HEK293 (cell line): ENCODE measurements at regions not wholly inside any gene's neighbourhood (a gene's known extent, or its start where the extent isn't known, plus 50 kb on each side); places are given as distances from the start of the nearest gene placed in this dataset.

ENCODE experiments used
- CTCF ChIA-PET: fragments of 350-600 bp; formaldehyde crosslinking; extraction: SDS; loops from one replicate; lab custom pipeline; 2021; ENCODE audit warnings: antibody characterized with exemption; lab: Yijun Ruan, JAX
- POLR2A ChIA-PET: fragments of 300-600 bp; formaldehyde crosslinking; extraction: SDS; loops from one replicate; lab custom pipeline; 2020; ENCODE audit warnings: antibody characterized with exemption, inconsistent platforms; lab: Yijun Ruan, JAX
- H3K27ac ChIP-seq: fragments of 200-500 bp; sonication (Bioruptor generic); 2 replicates; pipeline ENCODE4 v1.5.1; 2014; ENCODE audit warnings: low read depth, low read length, control low read depth, inconsistent platforms; ENCODE audit errors: extremely low read depth
- H3K36me3 ChIP-seq, 2 experiments: fragments of 200-500 bp in 1 of 2; sonication (Bioruptor generic) in 1 of 2; 1 replicate in 1 of 2; 2 replicates in 1 of 2; pipeline ENCODE4 v1.5.1; 2014 to 2017; ENCODE audit warnings: inconsistent platforms in 2 of 2, low read length in 2 of 2; ENCODE audit not compliant: control insufficient read depth in 2 of 2, insufficient read depth in 1 of 2
- H3K4me1 ChIP-seq: fragments of 200-500 bp; sonication (Bioruptor generic); 2 replicates; pipeline ENCODE4 v1.5.1; 2014; ENCODE audit warnings: mild to moderate bottlenecking, low read length, inconsistent platforms; ENCODE audit not compliant: control insufficient read depth, insufficient read depth
- H3K4me3 ChIP-seq: 2 replicates; pipeline ENCODE4 v1.5.1; 2011; ENCODE audit warnings: low read depth, mild to moderate bottlenecking, control low read depth, low read length, moderate library complexity
- H3K9me3 ChIP-seq: fragments of 200-500 bp; sonication (Bioruptor generic); 2 replicates; pipeline ENCODE4 v1.5.1; 2014; ENCODE audit warnings: low read depth, low read length, inconsistent platforms; ENCODE audit not compliant: control insufficient read depth, insufficient read depth
- GFI1B ChIP-seq: fragments of 450-650 bp; formaldehyde crosslinking; IDR thresholded peaks from 2 replicates; pipeline ENCODE4 v1.5.1; 2016; ENCODE audit warnings: missing biosample characterization, missing genetic modification characterization
- GLI2 ChIP-seq: fragments of 450-650 bp; formaldehyde crosslinking; IDR thresholded peaks from 2 replicates; pipeline ENCODE4; 2017; ENCODE audit warnings: missing biosample characterization, missing genetic modification characterization, low read depth, borderline replicate concordance
- IKZF3 ChIP-seq: fragments of 450-650 bp; IDR thresholded peaks from 2 replicates; pipeline ENCODE4 v1.5.0; 2018; ENCODE audit warnings: missing biosample characterization, mild to moderate bottlenecking, missing genetic modification characterization, moderate library complexity
- KLF8 ChIP-seq: fragments of 450-650 bp; formaldehyde crosslinking; IDR thresholded peaks from 2 replicates; pipeline ENCODE4 v1.5.1; 2016; ENCODE audit warnings: missing biosample characterization, missing genetic modification characterization
- KLF9 ChIP-seq: fragments of 450-650 bp; formaldehyde crosslinking; IDR thresholded peaks from 2 replicates; pipeline ENCODE4 v1.5.1; 2016; ENCODE audit warnings: missing biosample characterization, missing genetic modification characterization, low read depth
- OVOL3 ChIP-seq: fragments of 450-650 bp; formaldehyde crosslinking; IDR thresholded peaks from 2 replicates; pipeline ENCODE4 v1.5.1; 2016; ENCODE audit warnings: missing biosample characterization, missing genetic modification characterization
- SETDB1 ChIP-seq: IDR thresholded peaks from one replicate; pipeline ENCODE4 v1.6.1; 2017; ENCODE audit warnings: mild to moderate bottlenecking, low read length, moderate library complexity, mixed read lengths; ENCODE audit not compliant: insufficient read length
- YY1 ChIP-seq: fragments of 450-650 bp; formaldehyde crosslinking; IDR thresholded peaks from 2 replicates; pipeline ENCODE4 v1.5.1; 2018; ENCODE audit warnings: missing biosample characterization, missing genetic modification characterization
- ZBTB17 ChIP-seq: fragments of 450-650 bp; formaldehyde crosslinking; IDR thresholded peaks from 2 replicates; pipeline ENCODE4 v1.5.1; 2016; ENCODE audit warnings: missing biosample characterization, missing genetic modification characterization
- ZFP3 ChIP-seq: fragments of 450-650 bp; formaldehyde crosslinking; IDR thresholded peaks from 2 replicates; pipeline ENCODE4 v1.5.1; 2016; ENCODE audit warnings: low read depth, missing biosample characterization, missing genetic modification characterization
- ZFP37 ChIP-seq: fragments of 450-650 bp; formaldehyde crosslinking; IDR thresholded peaks from 2 replicates; pipeline ENCODE4 v1.5.1; 2016; ENCODE audit warnings: missing biosample characterization, missing genetic modification characterization
- ZIC2 ChIP-seq: fragments of 450-650 bp; formaldehyde crosslinking; IDR thresholded peaks from 2 replicates; pipeline ENCODE4 v1.5.1; 2016; ENCODE audit warnings: missing biosample characterization, missing genetic modification characterization
- ZNF155 ChIP-seq: fragments of 450-650 bp; formaldehyde crosslinking; IDR thresholded peaks from 2 replicates; pipeline ENCODE4 v1.5.1; 2016; ENCODE audit warnings: missing biosample characterization, missing genetic modification characterization
- ZNF23 ChIP-seq: fragments of 450-650 bp; formaldehyde crosslinking; IDR thresholded peaks from 2 replicates; pipeline ENCODE4 v1.5.1; 2016; ENCODE audit warnings: missing biosample characterization, missing genetic modification characterization, borderline replicate concordance
- ZNF449 ChIP-seq: fragments of 450-650 bp; formaldehyde crosslinking; IDR thresholded peaks from 2 replicates; pipeline ENCODE4 v1.5.1; 2017; ENCODE audit warnings: missing biosample characterization, mild to moderate bottlenecking, missing genetic modification characterization, moderate library complexity
- ZNF549 ChIP-seq: fragments of 450-650 bp; IDR thresholded peaks from 2 replicates; pipeline ENCODE4 v1.5.1; 2018; ENCODE audit warnings: missing biosample characterization, missing genetic modification characterization, mild to moderate bottlenecking, inconsistent platforms, moderate library complexity
- ZNF692 ChIP-seq: fragments of 450-650 bp; formaldehyde crosslinking; IDR thresholded peaks from 2 replicates; pipeline ENCODE4 v1.5.1; 2016; ENCODE audit warnings: missing biosample characterization, missing genetic modification characterization
- ZNF768 ChIP-seq: fragments of 450-650 bp; formaldehyde crosslinking; IDR thresholded peaks from 2 replicates; pipeline ENCODE4 v1.5.1; 2018; ENCODE audit warnings: missing biosample characterization, mild to moderate bottlenecking, missing genetic modification characterization
- ZNF792 ChIP-seq: fragments of 450-650 bp; formaldehyde crosslinking; IDR thresholded peaks from 2 replicates; pipeline ENCODE4 v1.5.1; 2016; ENCODE audit warnings: missing biosample characterization, missing genetic modification characterization
- TF ChIP-seq, protein P1 (sequence below): fragments of 450-650 bp; formaldehyde crosslinking; IDR thresholded peaks from 2 replicates; pipeline ENCODE4 v1.5.1; 2016; ENCODE audit warnings: missing biosample characterization, missing genetic modification characterization
- TF ChIP-seq, protein P2 (sequence below): fragments of 450-650 bp; formaldehyde crosslinking; IDR thresholded peaks from 2 replicates; pipeline ENCODE4 v1.5.1; 2017; ENCODE audit warnings: missing biosample characterization, missing genetic modification characterization

GRCh38 chr20:51306081-51306480, 236.4 kb downstream of the NFATC2 start (continued):
- no peak for TF ChIP-seq GFI1B (tag by site-specific recombination)

DNA sequence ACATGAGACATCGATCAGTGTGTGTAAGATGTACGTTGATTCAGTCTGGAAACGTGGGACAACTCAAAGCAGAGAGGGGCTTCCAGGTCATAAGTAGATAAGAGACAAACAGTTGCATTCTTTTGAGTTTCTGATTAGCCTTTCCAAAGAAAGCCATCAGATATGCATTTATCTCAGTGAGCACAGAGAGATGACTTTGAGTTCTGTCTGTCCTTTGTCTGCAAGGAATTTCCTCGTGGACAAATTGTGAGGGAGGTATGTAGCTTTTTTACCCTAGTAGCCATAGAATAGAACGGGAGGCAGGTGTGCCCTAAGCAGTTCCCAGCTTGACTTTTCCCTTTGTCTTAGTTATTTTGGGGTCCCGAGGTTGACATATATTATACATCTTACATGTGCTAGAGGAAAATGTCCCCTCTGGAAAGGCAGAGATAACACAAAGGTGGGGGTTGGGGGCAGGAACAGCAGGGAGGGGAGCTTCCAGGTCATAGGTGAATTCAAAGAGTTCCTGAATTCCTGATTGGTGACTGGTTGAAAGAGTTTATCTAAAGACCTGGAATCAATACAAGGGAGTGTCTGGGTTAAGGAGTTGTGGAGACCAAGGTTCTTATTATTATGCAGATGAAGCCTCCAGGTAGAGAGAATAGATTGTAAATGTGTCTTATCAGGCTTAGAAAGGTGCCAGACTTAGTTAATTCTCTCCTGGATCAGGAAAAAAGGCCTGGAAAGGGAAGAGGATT, 237.0 kb downstream of the NFATC2 start:
- ChIA-PET CTCF (interaction anchor here (0.5 to 8.4 kb wide), 11 partner anchors 12 to 324 kb away, joined by 3 to 243 read pairs (median 15); no protein-coding TSS in a partner anchor), POLR2A (interaction anchor here (0.6 to 0.7 kb wide), 2 partner anchors 98 to 376 kb away, joined by 4 to 7 read pairs; no protein-coding TSS in a partner anchor)
- Histone ChIP-seq H3K36me3 (no peaks in the 10 kb centered on the region), H3K27ac (no peak overlapping the region), H3K4me3 (no peak overlapping the region), H3K4me1 (no peaks in the 10 kb centered on the region), H3K9me3 (no peaks in the 10 kb centered on the region)
- no peak for TF ChIP-seq ZIC2 (tag by site-specific recombination)
- TF ChIP-seq ZNF155 (tag by site-specific recombination): no peak
- no peak for TF ChIP-seq ZNF23 (tag by site-specific recombination)
- TF ChIP-seq, protein P1, sequence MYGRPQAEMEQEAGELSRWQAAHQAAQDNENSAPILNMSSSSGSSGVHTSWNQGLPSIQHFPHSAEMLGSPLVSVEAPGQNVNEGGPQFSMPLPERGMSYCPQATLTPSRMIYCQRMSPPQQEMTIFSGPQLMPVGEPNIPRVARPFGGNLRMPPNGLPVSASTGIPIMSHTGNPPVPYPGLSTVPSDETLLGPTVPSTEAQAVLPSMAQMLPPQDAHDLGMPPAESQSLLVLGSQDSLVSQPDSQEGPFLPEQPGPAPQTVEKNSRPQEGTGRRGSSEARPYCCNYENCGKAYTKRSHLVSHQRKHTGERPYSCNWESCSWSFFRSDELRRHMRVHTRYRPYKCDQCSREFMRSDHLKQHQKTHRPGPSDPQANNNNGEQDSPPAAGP (tag by site-specific recombination): no peak
- no peak for TF ChIP-seq ZFP37
- TF ChIP-seq ZFP3 (tag by site-specific recombination): no peak
- TF ChIP-seq ZBTB17: no peak
- no peak for TF ChIP-seq GLI2 (tag by site-specific recombination)
- no peak for TF ChIP-seq YY1 (tag by site-specific recombination)
- no peak for TF ChIP-seq ZNF449 (tag by site-specific recombination)
- TF ChIP-seq KLF9: no peak
- TF ChIP-seq ZNF792 (tag by site-specific recombination): no peak
- TF ChIP-seq, protein P2, sequence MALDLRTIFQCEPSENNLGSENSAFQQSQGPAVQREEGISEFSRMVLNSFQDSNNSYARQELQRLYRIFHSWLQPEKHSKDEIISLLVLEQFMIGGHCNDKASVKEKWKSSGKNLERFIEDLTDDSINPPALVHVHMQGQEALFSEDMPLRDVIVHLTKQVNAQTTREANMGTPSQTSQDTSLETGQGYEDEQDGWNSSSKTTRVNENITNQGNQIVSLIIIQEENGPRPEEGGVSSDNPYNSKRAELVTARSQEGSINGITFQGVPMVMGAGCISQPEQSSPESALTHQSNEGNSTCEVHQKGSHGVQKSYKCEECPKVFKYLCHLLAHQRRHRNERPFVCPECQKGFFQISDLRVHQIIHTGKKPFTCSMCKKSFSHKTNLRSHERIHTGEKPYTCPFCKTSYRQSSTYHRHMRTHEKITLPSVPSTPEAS: no peak
- no peak for TF ChIP-seq KLF8
- TF ChIP-seq OVOL3 (tag by site-specific recombination): no peak
- TF ChIP-seq IKZF3 (tag by site-specific recombination): no peak
- TF ChIP-seq ZNF549 (tag by site-specific recombination): no peak

GRCh38 chr20:51303731-51304670, 238.5 kb downstream of the NFATC2 start:
- CTCF ChIA-PET: interaction anchor here (0.6 to 8.4 kb wide), 3 partner anchors 20 to 315 kb away, joined by 3 to 243 read pairs (median 3); no protein-coding TSS in a partner anchor
- POLR2A ChIA-PET: no interaction called here

More at GRCh38 chr20:51303731-51304670, 238.5 kb downstream of the NFATC2 start:
- H3K4me3 ChIP-seq: no peak overlapping the region
- no peaks in the 10 kb centered on the region for H3K36me3 ChIP-seq
- TF ChIP-seq ZNF692 (tag by site-specific recombination) (0 out of 2 replicates have a peak, but pooled peaks have one; percentile 32), ZNF768 (tag by site-specific recombination) (no peak), SETDB1 (peak; percentile 80)
- TF ChIP-seq, all 188 proteins: peak for 2
- H3K9me3 ChIP-seq: no peaks in the 10 kb centered on the region
- no peak overlapping the region for H3K27ac ChIP-seq
- no peaks in the 10 kb centered on the region for H3K4me1 ChIP-seq
